HFFc6 (cell line): ENCODE measurements at regions not wholly inside any gene's neighbourhood (a gene's known extent, or its start where the extent isn't known, plus 50 kb on each side); places are given as distances from the start of the nearest gene placed in this dataset.

Experiments used
- DNase-seq: peaks from one replicate; pipeline ENCODE4 v3.0.0-alpha.2; 2018
- H3K27ac Mint-ChIP-seq: 2 replicates; pipeline ENCODE4 v1.8.0; 2020; ENCODE audit warnings: mild to moderate bottlenecking, mixed read lengths
- H3K27me3 Mint-ChIP-seq: 2 replicates; pipeline ENCODE4 v1.8.0; 2021; ENCODE audit warnings: mild to moderate bottlenecking, moderate library complexity, mixed read lengths; ENCODE audit not compliant: insufficient read depth
- H3K36me3 Mint-ChIP-seq: 2 replicates; pipeline ENCODE4 v1.8.0; 2021; ENCODE audit warnings: low read depth, mixed read lengths
- H3K4me1 Mint-ChIP-seq: 2 replicates; pipeline ENCODE4 v1.8.0; 2020; ENCODE audit warnings: low read depth, mixed read lengths
- H3K4me3 Mint-ChIP-seq: 2 replicates; pipeline ENCODE4 v1.8.0; 2020; ENCODE audit warnings: mild to moderate bottlenecking, moderate library complexity, mixed read lengths
- H3K9me3 Mint-ChIP-seq: 2 replicates; pipeline ENCODE4 v1.8.0; 2020; ENCODE audit warnings: mild to moderate bottlenecking, mixed read lengths
- TF ChIP-seq, protein P1 (sequence below): fragments of 200-600 bp; sonication (generic); IDR thresholded peaks from 2 replicates; pipeline ENCODE4 v1.5.0; 2021; ENCODE audit warnings: antibody characterized with exemption, mild to moderate bottlenecking

GRCh38 chr4:181158971-181159370 is 1084.2 kb upstream of the TENM3 start:
- Mint-ChIP-seq H3K4me3 (no peak overlapping the region), H3K36me3 (no peaks in the 10 kb centered on the region), H3K4me1 (no peaks in the 10 kb centered on the region), H3K27ac (no peak overlapping the region), H3K9me3 (no peaks in the 10 kb centered on the region), H3K27me3 (peaks cover 2% of the 10 kb centered on the region)
- DNase-seq = no peak
- TF ChIP-seq, protein P1, sequence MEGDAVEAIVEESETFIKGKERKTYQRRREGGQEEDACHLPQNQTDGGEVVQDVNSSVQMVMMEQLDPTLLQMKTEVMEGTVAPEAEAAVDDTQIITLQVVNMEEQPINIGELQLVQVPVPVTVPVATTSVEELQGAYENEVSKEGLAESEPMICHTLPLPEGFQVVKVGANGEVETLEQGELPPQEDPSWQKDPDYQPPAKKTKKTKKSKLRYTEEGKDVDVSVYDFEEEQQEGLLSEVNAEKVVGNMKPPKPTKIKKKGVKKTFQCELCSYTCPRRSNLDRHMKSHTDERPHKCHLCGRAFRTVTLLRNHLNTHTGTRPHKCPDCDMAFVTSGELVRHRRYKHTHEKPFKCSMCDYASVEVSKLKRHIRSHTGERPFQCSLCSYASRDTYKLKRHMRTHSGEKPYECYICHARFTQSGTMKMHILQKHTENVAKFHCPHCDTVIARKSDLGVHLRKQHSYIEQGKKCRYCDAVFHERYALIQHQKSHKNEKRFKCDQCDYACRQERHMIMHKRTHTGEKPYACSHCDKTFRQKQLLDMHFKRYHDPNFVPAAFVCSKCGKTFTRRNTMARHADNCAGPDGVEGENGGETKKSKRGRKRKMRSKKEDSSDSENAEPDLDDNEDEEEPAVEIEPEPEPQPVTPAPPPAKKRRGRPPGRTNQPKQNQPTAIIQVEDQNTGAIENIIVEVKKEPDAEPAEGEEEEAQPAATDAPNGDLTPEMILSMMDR = no peak

- H3K36me3 Mint-ChIP-seq = no peaks in the 10 kb centered on the region
- no peak overlapping the region for H3K4me3 Mint-ChIP-seq
- H3K27me3 Mint-ChIP-seq = peaks cover 2% of the 10 kb centered on the region; the same call in 1 of the 2 replicates
- H3K27ac Mint-ChIP-seq = no peak overlapping the region
- DNase-seq = no peak
- TF ChIP-seq, protein P1 = no peak
- no peaks in the 10 kb centered on the region for H3K9me3 Mint-ChIP-seq
- H3K4me1 Mint-ChIP-seq = no peaks in the 10 kb centered on the region
Observed at GRCh38 chr4:181161669-181162068, 1081.5 kb upstream of the TENM3 start.

- no peak overlapping the region for H3K4me3 Mint-ChIP-seq
- no peaks in the 10 kb centered on the region for H3K9me3 Mint-ChIP-seq
- H3K27ac Mint-ChIP-seq = no peak overlapping the region
- peaks cover 2% of the 10 kb centered on the region; the same call in 1 of the 2 replicates for H3K27me3 Mint-ChIP-seq
- H3K36me3 Mint-ChIP-seq = no peaks in the 10 kb centered on the region
- DNase-seq = no peak
- no peaks in the 10 kb centered on the region for H3K4me1 Mint-ChIP-seq
- TF ChIP-seq, protein P1 = no peak
Observed at GRCh38 chr4:181162266-181162665, 1080.9 kb upstream of the TENM3 start.

GRCh38 chr4:181162676-181163075 is 1080.5 kb upstream of the TENM3 start:
- no peaks in the 10 kb centered on the region for H3K36me3 Mint-ChIP-seq
- no peak for DNase-seq
- peaks cover 2% of the 10 kb centered on the region; the same call in 1 of the 2 replicates for H3K27me3 Mint-ChIP-seq
- no peaks in the 10 kb centered on the region for H3K9me3 Mint-ChIP-seq
- no peak overlapping the region for H3K27ac Mint-ChIP-seq
- no peaks in the 10 kb centered on the region for H3K4me1 Mint-ChIP-seq
- no peak overlapping the region for H3K4me3 Mint-ChIP-seq
- TF ChIP-seq, protein P1 = no peak

DNA sequence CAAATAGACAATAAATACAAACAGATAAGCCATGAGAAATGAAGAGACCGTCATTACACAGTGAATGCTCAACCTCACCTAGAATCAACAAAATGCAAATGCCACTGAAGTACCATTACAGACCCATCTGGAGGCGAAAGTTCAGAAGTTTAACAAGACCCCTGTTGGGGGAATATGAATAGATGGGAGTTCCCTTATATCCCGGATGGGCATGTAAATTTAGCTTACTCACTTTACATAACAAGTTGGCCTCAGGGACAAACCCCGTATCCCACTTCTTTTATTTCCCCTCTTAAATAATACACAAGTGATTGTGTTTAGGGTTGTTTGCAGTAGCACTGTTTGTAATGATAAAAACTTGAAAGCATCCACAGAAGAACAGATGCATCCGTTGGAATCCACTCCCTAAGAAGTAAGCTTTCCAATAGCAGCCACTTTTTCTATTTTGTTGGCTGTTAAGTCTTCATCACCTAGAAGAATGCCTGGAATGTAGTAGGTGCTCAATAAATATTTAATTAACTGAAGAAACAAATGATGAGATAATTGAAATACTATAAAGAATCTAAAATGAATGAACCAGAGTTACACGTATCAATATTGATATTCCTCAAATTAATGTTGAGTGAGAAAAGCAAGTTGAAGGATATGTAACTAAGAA is 1076.3 kb upstream of the TENM3 start:
- DNase-seq = no peak
- no peaks in the 10 kb centered on the region for H3K27me3 Mint-ChIP-seq
- H3K27ac Mint-ChIP-seq = no peak overlapping the region
- TF ChIP-seq, protein P1 = no peak
- H3K4me3 Mint-ChIP-seq = no peak overlapping the region
- peaks cover 5% of the 10 kb centered on the region for H3K9me3 Mint-ChIP-seq
- H3K4me1 Mint-ChIP-seq = no peaks in the 10 kb centered on the region
- H3K36me3 Mint-ChIP-seq = no peaks in the 10 kb centered on the region
